ENCODE measurements at regions not wholly inside any gene's neighbourhood (a gene's known extent, or its start where the extent isn't known, plus 50 kb on each side); places are given as distances from the start of the nearest gene placed in this dataset.

- no peak for TF ChIP-seq POLR2A (IDR thresholded peaks at IDR 0.05; ENCODE audit: low read depth, low read length)
- no peak for TF ChIP-seq TAF1 (IDR thresholded peaks at IDR 0.05; ENCODE audit: low read depth, low read length)
- no peak for TF ChIP-seq POLR2AphosphoS5 (IDR thresholded peaks at IDR 0.05; ENCODE audit: low read depth, low read length)
- no peak for TF ChIP-seq POU2F2 (IDR thresholded peaks at IDR 0.05; ENCODE audit: low read depth, low read length)
Observed at GRCh38 chr20:52684176-52684575, 288.0 kb upstream of the TSHZ2 start.
